PC-3 (cell line): ENCODE measurements at regions not wholly inside any gene's neighbourhood (a gene's known extent, or its start where the extent isn't known, plus 50 kb on each side); places are given as distances from the start of the nearest gene placed in this dataset.

Experiments
- EZH2 ChIP-seq: fragments of 300-600 bp; sonication (generic); IDR thresholded peaks from one replicate; pipeline ENCODE4 v1.6.1; 2017; ENCODE audit warnings: antibody characterized with exemption, mild to moderate bottlenecking, low read length; ENCODE audit not compliant: unreplicated experiment
- EZH2phosphoT487 ChIP-seq: fragments of 300-600 bp; sonication (generic); IDR thresholded peaks from 2 replicates; pipeline ENCODE4 v1.6.1; 2018; ENCODE audit warnings: mild to moderate bottlenecking, antibody characterized with exemption, low read length, borderline replicate concordance
- TF ChIP-seq, protein P1 (sequence below): fragments of 300-600 bp; sonication (generic); conservative IDR thresholded peaks from 2 replicates; pipeline ENCODE4 v1.5.1; 2017; ENCODE audit warnings: antibody characterized with exemption, low read depth, mild to moderate bottlenecking, low read length

DNA sequence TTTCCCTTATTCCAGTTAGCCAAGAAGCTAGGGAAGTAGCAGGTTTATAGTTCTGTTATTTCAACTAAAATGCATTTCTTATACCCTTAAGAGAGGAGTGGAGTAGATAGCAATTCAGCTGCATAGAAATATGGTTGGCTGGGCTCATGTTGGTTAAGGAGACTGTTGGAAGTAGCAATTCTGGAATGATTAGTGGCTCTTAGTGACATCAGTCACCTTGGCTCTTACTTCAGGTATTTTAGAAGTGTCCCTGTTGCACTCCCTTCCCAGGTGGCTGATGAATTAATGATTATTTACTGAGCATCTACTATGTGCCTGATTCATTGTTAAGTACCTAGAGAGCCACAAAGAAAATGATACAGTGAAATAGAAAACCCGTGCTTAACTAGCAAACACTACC, 128.1 kb downstream of the MGST1 start:
- TF ChIP-seq, protein P1, sequence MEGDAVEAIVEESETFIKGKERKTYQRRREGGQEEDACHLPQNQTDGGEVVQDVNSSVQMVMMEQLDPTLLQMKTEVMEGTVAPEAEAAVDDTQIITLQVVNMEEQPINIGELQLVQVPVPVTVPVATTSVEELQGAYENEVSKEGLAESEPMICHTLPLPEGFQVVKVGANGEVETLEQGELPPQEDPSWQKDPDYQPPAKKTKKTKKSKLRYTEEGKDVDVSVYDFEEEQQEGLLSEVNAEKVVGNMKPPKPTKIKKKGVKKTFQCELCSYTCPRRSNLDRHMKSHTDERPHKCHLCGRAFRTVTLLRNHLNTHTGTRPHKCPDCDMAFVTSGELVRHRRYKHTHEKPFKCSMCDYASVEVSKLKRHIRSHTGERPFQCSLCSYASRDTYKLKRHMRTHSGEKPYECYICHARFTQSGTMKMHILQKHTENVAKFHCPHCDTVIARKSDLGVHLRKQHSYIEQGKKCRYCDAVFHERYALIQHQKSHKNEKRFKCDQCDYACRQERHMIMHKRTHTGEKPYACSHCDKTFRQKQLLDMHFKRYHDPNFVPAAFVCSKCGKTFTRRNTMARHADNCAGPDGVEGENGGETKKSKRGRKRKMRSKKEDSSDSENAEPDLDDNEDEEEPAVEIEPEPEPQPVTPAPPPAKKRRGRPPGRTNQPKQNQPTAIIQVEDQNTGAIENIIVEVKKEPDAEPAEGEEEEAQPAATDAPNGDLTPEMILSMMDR: no peak
- TF ChIP-seq EZH2 (no peak), EZH2phosphoT487 (no peak)
